ENCODE measurements at regions not wholly inside any gene's neighbourhood (a gene's known extent, or its start where the extent isn't known, plus 50 kb on each side); places are given as distances from the start of the nearest gene placed in this dataset.

DNA sequence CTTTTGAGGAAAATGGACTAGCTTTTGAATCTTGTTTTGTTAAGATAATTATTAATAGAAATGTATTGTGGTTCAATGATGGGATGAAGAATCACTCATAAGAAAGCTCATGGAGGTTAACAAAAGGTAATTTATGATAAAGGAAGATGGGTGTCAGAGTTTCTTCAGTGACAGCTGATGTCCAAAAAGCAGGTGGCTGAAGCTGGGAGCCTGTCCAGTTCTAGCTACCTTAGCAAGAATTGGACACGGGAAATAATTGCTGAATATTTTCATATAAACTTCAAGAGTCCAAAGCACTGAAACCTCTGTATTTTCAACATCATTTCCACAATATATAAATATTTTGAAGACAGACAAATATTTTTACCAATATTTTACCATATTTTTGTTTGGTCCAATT, 1505.8 kb upstream of the SLC39A10 start:
- TF ChIP-seq POLR2A (IDR thresholded peaks at IDR 0.05; ENCODE audit: low read depth, low read length), result no peak
- no peak for TF ChIP-seq POLR2AphosphoS5 (IDR thresholded peaks at IDR 0.05; ENCODE audit: low read depth, low read length)

Data from GM12892 (cell line).